Adipocyte (in vitro differentiated cells): ENCODE measurements at regions not wholly inside any gene's neighbourhood (a gene's known extent, or its start where the extent isn't known, plus 50 kb on each side); places are given as distances from the start of the nearest gene placed in this dataset.
"Not testable (repeated sequence)": the region's sequence is repeated elsewhere in the genome, so short reads cannot be mapped to it uniquely, and the experiment has no call there.

Experiments used
- DNase-seq: peaks from one replicate; pipeline ENCODE4 v3.0.0-alpha.2; 2015; ENCODE audit warnings: low read depth
- H3K27me3 ChIP-seq: replicated peaks from 2 replicates; pipeline ENCODE4 v1.7.0; 2013; ENCODE audit warnings: mild to moderate bottlenecking, low read length, moderate library complexity; ENCODE audit not compliant: control insufficient read depth, insufficient read depth
- H3K36me3 ChIP-seq: 2 replicates; pipeline ENCODE4 v1.7.0; 2013; ENCODE audit warnings: low read length, mild to moderate bottlenecking, moderate library complexity; ENCODE audit not compliant: control insufficient read depth, insufficient read depth, severe bottlenecking
- H3K4me1 ChIP-seq: 2 replicates; pipeline ENCODE4 v1.7.0; 2013; ENCODE audit warnings: mild to moderate bottlenecking, low read length, moderate library complexity; ENCODE audit not compliant: control insufficient read depth, insufficient read depth
- H3K4me3 ChIP-seq: 2 replicates; pipeline ENCODE4 v1.7.0; 2013; ENCODE audit warnings: mild to moderate bottlenecking, low read length, moderate library complexity
- H3K9ac ChIP-seq: 2 replicates; pipeline ENCODE4 v1.7.0; 2013; ENCODE audit warnings: mild to moderate bottlenecking, low read length, moderate library complexity
- H3K9me3 ChIP-seq: 2 replicates; pipeline ENCODE4 v1.7.0; 2013; ENCODE audit warnings: mild to moderate bottlenecking, low read length, moderate library complexity; ENCODE audit not compliant: control insufficient read depth

GRCh38 chr12:131429697-131430096 is 281.2 kb upstream of the SFSWAP start:
- not testable (repeated sequence) for H3K9me3 ChIP-seq, H3K36me3 ChIP-seq, H3K27me3 ChIP-seq, DNase-seq, H3K4me3 ChIP-seq, H3K9ac ChIP-seq, H3K4me1 ChIP-seq

GRCh38 chr12:131430158-131430742 is 280.6 kb upstream of the SFSWAP start:
- Histone ChIP-seq H3K9me3 (peaks cover 4% of the 10 kb centered on the region), H3K36me3 (no peaks in the 10 kb centered on the region), H3K27me3 (peaks cover 2% of the 10 kb centered on the region), H3K4me3 (no peak overlapping the region), H3K4me1 (no peaks in the 10 kb centered on the region), H3K9ac (no peak overlapping the region)
- no peak for DNase-seq

DNA sequence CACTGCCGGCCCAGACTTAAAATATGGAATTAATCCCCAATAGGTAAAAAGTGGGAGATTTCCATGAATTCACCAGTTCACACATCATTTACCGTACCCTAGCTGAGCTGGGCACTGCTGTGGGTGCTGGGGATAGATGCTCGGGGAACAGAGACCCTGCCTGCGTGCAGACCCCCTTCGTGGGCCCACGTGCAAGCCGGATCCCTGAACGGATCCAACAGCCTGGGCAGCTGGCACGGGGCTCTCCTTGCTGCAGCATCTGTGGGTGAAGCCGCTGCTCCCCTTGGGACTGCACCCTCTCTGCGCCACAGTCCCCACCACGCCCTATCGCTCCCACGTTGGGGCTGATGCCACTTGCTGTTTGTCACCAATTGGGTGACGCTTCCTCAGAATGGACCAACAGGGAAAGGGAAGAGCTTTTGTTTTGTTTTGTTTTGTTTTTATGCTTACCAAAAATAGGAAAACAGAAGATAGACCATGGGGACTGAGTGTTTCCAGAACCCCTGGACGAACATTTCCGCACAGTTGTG is 279.7 kb upstream of the SFSWAP start:
- H3K9ac ChIP-seq, H3K4me3 ChIP-seq, H3K4me1 ChIP-seq, H3K9me3 ChIP-seq, DNase-seq, H3K27me3 ChIP-seq, H3K36me3 ChIP-seq: not testable (repeated sequence)

DNA sequence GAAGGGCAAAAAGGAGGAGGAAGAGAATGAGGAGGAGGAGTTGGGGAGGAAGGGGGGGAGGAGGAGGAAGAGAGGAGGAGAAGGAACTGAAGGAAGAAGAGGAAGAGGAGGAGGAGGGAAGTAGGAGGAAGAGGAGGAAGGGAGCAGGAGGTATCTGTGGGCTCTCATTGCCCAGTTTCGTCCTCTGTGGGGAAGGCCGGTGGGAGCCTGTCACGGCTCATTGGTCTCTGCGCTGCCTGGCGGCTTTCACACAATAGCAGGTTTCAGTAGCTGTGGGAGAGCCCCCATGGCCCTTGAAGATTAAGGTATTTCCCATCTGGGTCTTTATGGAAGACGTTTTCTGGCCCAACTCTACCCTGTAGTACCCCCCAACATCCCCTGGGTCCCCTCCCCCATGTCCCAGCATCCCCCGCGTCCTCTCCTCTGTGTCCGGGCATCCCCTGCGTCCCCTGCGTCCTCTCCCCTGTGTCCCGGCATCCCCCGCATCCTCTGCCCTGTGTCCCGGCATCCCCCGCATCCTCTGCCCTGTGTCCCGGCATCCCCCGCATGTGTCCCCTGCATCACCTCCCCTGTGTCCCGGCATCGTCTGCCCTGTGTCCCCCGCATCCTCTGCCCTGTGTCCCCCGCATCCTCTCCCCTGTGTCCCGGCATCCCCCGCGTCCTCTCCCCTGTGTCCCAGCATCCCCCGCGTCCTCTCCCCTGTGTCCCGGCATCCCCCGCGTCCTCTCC is 278.2 kb upstream of the SFSWAP start:
- Histone ChIP-seq H3K4me3 (no peak overlapping the region), H3K27me3 (peaks cover 2% of the 10 kb centered on the region), H3K36me3 (no peaks in the 10 kb centered on the region), H3K4me1 (no peaks in the 10 kb centered on the region), H3K9ac (no peak overlapping the region), H3K9me3 (no peaks in the 10 kb centered on the region)
- no peak for DNase-seq

- no peak for DNase-seq
- Histone ChIP-seq H3K4me3 (no peak overlapping the region), H3K9ac (no peak overlapping the region)
These were observed 276.4 kb upstream of the SFSWAP start for GRCh38 chr12:131434208-131435125.

GRCh38 chr12:131436922-131437705 is 273.8 kb upstream of the SFSWAP start:
- Histone ChIP-seq H3K4me3 (no peak overlapping the region), H3K9ac (no peak overlapping the region), H3K9me3 (no peaks in the 10 kb centered on the region), H3K36me3 (no peaks in the 10 kb centered on the region), H3K27me3 (peaks cover 2% of the 10 kb centered on the region), H3K4me1 (no peaks in the 10 kb centered on the region)
- DNase-seq = no peak

More at GRCh38 chr12:131434208-131435125, 276.4 kb upstream of the SFSWAP start:
- Histone ChIP-seq H3K9me3 (no peaks in the 10 kb centered on the region), H3K27me3 (peaks cover 2% of the 10 kb centered on the region), H3K4me1 (no peaks in the 10 kb centered on the region), H3K36me3 (no peaks in the 10 kb centered on the region)

DNA sequence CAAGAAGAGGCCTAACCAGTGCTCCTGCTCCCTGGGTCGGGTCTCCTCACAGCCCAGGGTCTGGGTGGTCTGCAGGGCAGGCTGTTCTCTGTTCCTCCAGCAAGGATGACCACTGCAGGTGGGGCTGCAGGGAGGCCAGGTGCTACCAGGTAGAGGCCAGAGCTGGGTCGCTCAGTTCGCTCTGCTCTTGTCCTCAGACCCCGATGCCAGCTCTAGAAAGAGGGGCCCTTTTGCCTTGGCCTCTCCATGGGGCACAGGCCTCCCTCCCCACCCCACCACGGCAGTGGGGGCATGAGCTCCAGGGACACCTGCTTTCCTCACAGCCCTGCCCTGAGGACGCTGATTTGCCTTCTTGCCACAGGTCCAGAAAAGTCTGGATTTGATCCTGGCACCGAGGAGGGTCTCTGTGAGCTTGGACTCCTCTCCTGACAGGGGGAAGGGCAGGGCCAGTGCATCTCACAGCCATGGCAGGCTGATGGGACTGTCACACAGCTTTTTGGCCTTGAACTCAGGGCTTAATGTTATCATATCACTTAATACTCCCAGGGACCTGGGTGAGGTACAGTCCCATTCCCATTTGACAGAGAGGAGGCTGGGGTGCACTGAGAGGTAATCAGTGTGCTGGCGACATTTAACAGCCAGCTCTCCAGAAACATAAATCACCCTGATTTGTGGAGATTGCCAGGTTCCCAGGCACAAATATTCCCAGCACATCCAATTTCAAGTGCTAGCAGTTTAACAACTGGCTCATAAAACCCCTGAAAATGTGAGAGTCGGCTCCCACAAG is 273.0 kb upstream of the SFSWAP start:
- Histone ChIP-seq H3K27me3 (peaks cover 2% of the 10 kb centered on the region), H3K36me3 (no peaks in the 10 kb centered on the region), H3K9me3 (no peaks in the 10 kb centered on the region), H3K4me3 (no peak overlapping the region), H3K4me1 (no peaks in the 10 kb centered on the region), H3K9ac (no peak overlapping the region)
- DNase-seq = no peak

GRCh38 chr12:131438493-131438835 is 272.4 kb upstream of the SFSWAP start:
- H3K27me3 ChIP-seq, DNase-seq: not testable (repeated sequence)

GRCh38 chr12:131438881-131439280 is 272.0 kb upstream of the SFSWAP start:
- Histone ChIP-seq H3K9ac (no peak overlapping the region), H3K4me3 (no peak overlapping the region), H3K36me3 (no peaks in the 10 kb centered on the region), H3K27me3 (peaks cover 2% of the 10 kb centered on the region), H3K9me3 (no peaks in the 10 kb centered on the region), H3K4me1 (no peaks in the 10 kb centered on the region)
- no peak for DNase-seq

More at GRCh38 chr12:131438493-131438835, 272.4 kb upstream of the SFSWAP start:
- H3K36me3 ChIP-seq, H3K9ac ChIP-seq, H3K4me3 ChIP-seq, H3K9me3 ChIP-seq, H3K4me1 ChIP-seq: not testable (repeated sequence)

GRCh38 chr12:131439752-131440151 is 271.1 kb upstream of the SFSWAP start:
- H3K4me1 ChIP-seq, H3K27me3 ChIP-seq, DNase-seq, H3K9me3 ChIP-seq, H3K4me3 ChIP-seq, H3K36me3 ChIP-seq, H3K9ac ChIP-seq: not testable (repeated sequence)
